Mucosa of rectum (tissue), 2 donors: ENCODE measurements at regions not wholly inside any gene's neighbourhood (a gene's known extent, or its start where the extent isn't known, plus 50 kb on each side); places are given as distances from the start of the nearest gene placed in this dataset.
"Not testable (repeated sequence)": the region's sequence is repeated elsewhere in the genome, so short reads cannot be mapped to it uniquely, and the experiment has no call there.

Experiments used
- H3K27ac ChIP-seq, 2 donors: one replicate each; pipeline ENCODE4 v1.7.0; 2013; ENCODE audit warnings: inconsistent platforms in 2 of 2, low read depth in 2 of 2, low read length in 2 of 2
- H3K27me3 ChIP-seq, 2 donors: one replicate each; pipeline ENCODE4 v1.7.0; 2013; ENCODE audit warnings: low read length in 2 of 2; ENCODE audit not compliant: control insufficient read depth in 2 of 2, insufficient read depth in 2 of 2
- H3K36me3 ChIP-seq, 2 donors: one replicate each; pipeline ENCODE4 v1.7.0; 2013; ENCODE audit warnings: low read length in 2 of 2; ENCODE audit not compliant: control insufficient read depth in 2 of 2, insufficient read depth in 2 of 2
- H3K4me1 ChIP-seq, 2 donors: one replicate each; pipeline ENCODE4 v1.7.0; 2013; ENCODE audit warnings: low read length in 2 of 2, mild to moderate bottlenecking in 1 of 2; ENCODE audit not compliant: control insufficient read depth in 2 of 2, insufficient read depth in 2 of 2
- H3K4me3 ChIP-seq, 2 donors: one replicate each; pipeline ENCODE4 v1.7.0; 2013; ENCODE audit warnings: low read length in 2 of 2
- H3K9ac ChIP-seq, 2 donors: one replicate each; pipeline ENCODE4 v1.7.0; 2013; ENCODE audit warnings: low read length in 2 of 2, low read depth in 1 of 2, mild to moderate bottlenecking in 1 of 2
- H3K9me3 ChIP-seq, 2 donors: one replicate each; pipeline ENCODE4 v1.7.0; 2013; ENCODE audit warnings: low read length in 2 of 2; ENCODE audit not compliant: control insufficient read depth in 2 of 2
- donor health status: healthy.
- donor health status: Normal muscosa, but diverticular disease.

GRCh38 chr4:146107587-146108240 lies 67.8 kb upstream of the LSM6 start:
- no peaks in the 10 kb centered on the region for H3K9me3 ChIP-seq
- H3K27me3 ChIP-seq: no peaks in the 10 kb centered on the region
- no peak overlapping the region for H3K9ac ChIP-seq
- no peaks in the 10 kb centered on the region for H3K36me3 ChIP-seq
- H3K4me1 ChIP-seq: peaks cover 0 to 7% of the 10 kb centered on the region in 2 donors
- H3K4me3 ChIP-seq: no peak overlapping the region
- no peak overlapping the region for H3K27ac ChIP-seq

- Histone ChIP-seq H3K4me1 (peaks cover 0 to 7% of the 10 kb centered on the region in 2 donors), H3K27me3 (no peaks in the 10 kb centered on the region), H3K9me3 (no peaks in the 10 kb centered on the region), H3K9ac (no peak overlapping the region), H3K27ac (no peak overlapping the region), H3K4me3 (no peak overlapping the region), H3K36me3 (no peaks in the 10 kb centered on the region)
These were observed 70.1 kb upstream of the LSM6 start for GRCh38 chr4:146105464-146105863.

- Histone ChIP-seq H3K9ac (no peak overlapping the region), H3K36me3 (no peaks in the 10 kb centered on the region), H3K27ac (no peak overlapping the region), H3K27me3 (no peaks in the 10 kb centered on the region), H3K9me3 (no peaks in the 10 kb centered on the region), H3K4me3 (no peak overlapping the region), H3K4me1 (peaks cover 3 to 7% of the 10 kb centered on the region in 2 donors)
These were observed 71.0 kb upstream of the LSM6 start for GRCh38 chr4:146104541-146104940.

- H3K36me3 ChIP-seq, H3K27me3 ChIP-seq, H3K9me3 ChIP-seq, H3K4me1 ChIP-seq, H3K9ac ChIP-seq, H3K4me3 ChIP-seq, H3K27ac ChIP-seq: not testable (repeated sequence)
These were observed 71.5 kb upstream of the LSM6 start for GRCh38 chr4:146104052-146104451.

- H3K4me3 ChIP-seq: no peak overlapping the region
These were observed 75.9 kb upstream of the LSM6 start for GRCh38 chr4:146099585-146099984.

GRCh38 chr4:146098978-146099377 lies 76.5 kb upstream of the LSM6 start:
- Histone ChIP-seq H3K27ac (no peak overlapping the region), H3K4me3 (no peak overlapping the region), H3K36me3 (no peaks in the 10 kb centered on the region), H3K27me3 (no peaks in the 10 kb centered on the region), H3K9ac (no peak overlapping the region), H3K9me3 (no peaks in the 10 kb centered on the region), H3K4me1 (peaks cover 4 to 10% of the 10 kb centered on the region in 2 donors)

More at GRCh38 chr4:146099585-146099984, 75.9 kb upstream of the LSM6 start:
- Histone ChIP-seq H3K9me3 (no peaks in the 10 kb centered on the region), H3K27me3 (no peaks in the 10 kb centered on the region), H3K36me3 (no peaks in the 10 kb centered on the region), H3K4me1 (peaks cover 4 to 10% of the 10 kb centered on the region in 2 donors), H3K9ac (no peak overlapping the region), H3K27ac (no peak overlapping the region)

GRCh38 chr4:146098397-146098796 lies 77.1 kb upstream of the LSM6 start:
- peaks cover 4 to 10% of the 10 kb centered on the region in 2 donors for H3K4me1 ChIP-seq
- H3K9me3 ChIP-seq: no peaks in the 10 kb centered on the region
- H3K4me3 ChIP-seq: no peak overlapping the region
- H3K27me3 ChIP-seq: no peaks in the 10 kb centered on the region
- H3K9ac ChIP-seq: no peak overlapping the region
- H3K36me3 ChIP-seq: no peaks in the 10 kb centered on the region
- H3K27ac ChIP-seq: no peak overlapping the region

GRCh38 chr4:146096371-146096770 lies 79.1 kb upstream of the LSM6 start:
- H3K4me1 ChIP-seq: peaks cover 4 to 10% of the 10 kb centered on the region in 2 donors
- H3K27ac ChIP-seq: no peak overlapping the region
- no peak overlapping the region for H3K9ac ChIP-seq
- no peak overlapping the region for H3K4me3 ChIP-seq
- no peaks in the 10 kb centered on the region for H3K9me3 ChIP-seq
- H3K27me3 ChIP-seq: no peaks in the 10 kb centered on the region
- no peaks in the 10 kb centered on the region for H3K36me3 ChIP-seq

- peaks cover 4 to 10% of the 10 kb centered on the region in 2 donors for H3K4me1 ChIP-seq
- no peaks in the 10 kb centered on the region for H3K9me3 ChIP-seq
- H3K36me3 ChIP-seq: no peaks in the 10 kb centered on the region
- no peak overlapping the region for H3K4me3 ChIP-seq
- H3K9ac ChIP-seq: no peak overlapping the region
- no peaks in the 10 kb centered on the region for H3K27me3 ChIP-seq
- H3K27ac ChIP-seq: no peak overlapping the region
These were observed 79.7 kb upstream of the LSM6 start for GRCh38 chr4:146095860-146096259.

- Histone ChIP-seq H3K4me3 (no peak overlapping the region), H3K27ac (no peak overlapping the region), H3K36me3 (no peaks in the 10 kb centered on the region), H3K27me3 (no peaks in the 10 kb centered on the region), H3K9me3 (no peaks in the 10 kb centered on the region), H3K9ac (no peak overlapping the region), H3K4me1 (peaks cover 4 to 10% of the 10 kb centered on the region in 2 donors)
These were observed 80.3 kb upstream of the LSM6 start for GRCh38 chr4:146095091-146095690.
